ENCODE measurements at regions not wholly inside any gene's neighbourhood (a gene's known extent, or its start where the extent isn't known, plus 50 kb on each side); places are given as distances from the start of the nearest gene placed in this dataset.

- TF ChIP-seq EZH2 (optimal IDR thresholded peaks at IDR 0.05; ENCODE audit: low read depth, low read length) = no peak
- no peak for TF ChIP-seq CTCF (IDR thresholded peaks at IDR 0.05; ENCODE audit: low read length)
- no peak for TF ChIP-seq EZH2phosphoT487 (IDR thresholded peaks at IDR 0.05; ENCODE audit: low read length)
Observed at GRCh38 chr13:65026505-65026904, 2203.6 kb downstream of the PCDH9 start.

All from MM.1S (cell line).